HL-60 (cell line): ENCODE measurements at regions not wholly inside any gene's neighbourhood (a gene's known extent, or its start where the extent isn't known, plus 50 kb on each side); places are given as distances from the start of the nearest gene placed in this dataset.

ENCODE experiments used
- DNase-seq, 2 experiments: peaks; one replicate each; pipeline ENCODE4 v3.0.0-alpha.2; 2010 to 2020; ENCODE audit warnings: low read depth in 1 of 2, low spot score in 1 of 2
- H3K27ac ChIP-seq: fragments of 250-450 bp; sonication (Bioruptor Pico); replicated peaks from 2 replicates; pipeline ENCODE4 v1.5.1; 2020; ENCODE audit warnings: mild to moderate bottlenecking, moderate library complexity
- H3K27me3 ChIP-seq: fragments of 250-450 bp; sonication (Bioruptor Pico); 2 replicates; pipeline ENCODE4 v1.5.1; 2021; ENCODE audit warnings: mild to moderate bottlenecking, moderate library complexity; ENCODE audit not compliant: insufficient read depth, poor library complexity, severe bottlenecking
- H3K4me3 ChIP-seq: replicated peaks from 2 replicates; pipeline ENCODE4 v1.5.1; 2011; ENCODE audit warnings: mild to moderate bottlenecking, control low read depth, low read length; ENCODE audit not compliant: insufficient read depth
- GABPA ChIP-seq: IDR thresholded peaks from 2 replicates; pipeline ENCODE4 v1.6.1; 2012; ENCODE audit warnings: low read depth
- POLR2AphosphoS5 ChIP-seq: IDR thresholded peaks from 2 replicates; pipeline ENCODE4 v1.6.1; 2012; ENCODE audit warnings: low read depth
- SPI1 ChIP-seq: IDR thresholded peaks from 2 replicates; pipeline ENCODE4 v1.6.1; 2012; ENCODE audit warnings: low read depth, mild to moderate bottlenecking, borderline replicate concordance
- TF ChIP-seq, protein P1 (sequence below): IDR thresholded peaks from one replicate; pipeline ENCODE4 v1.5.1; 2011; ENCODE audit warnings: low read length, control low read depth, inconsistent platforms; ENCODE audit not compliant: insufficient read depth
- TF ChIP-seq, protein P2 (sequence below): IDR thresholded peaks from 2 replicates; pipeline ENCODE4 v1.6.1; 2012; ENCODE audit warnings: low read depth; ENCODE audit not compliant: insufficient replicate concordance

DNA sequence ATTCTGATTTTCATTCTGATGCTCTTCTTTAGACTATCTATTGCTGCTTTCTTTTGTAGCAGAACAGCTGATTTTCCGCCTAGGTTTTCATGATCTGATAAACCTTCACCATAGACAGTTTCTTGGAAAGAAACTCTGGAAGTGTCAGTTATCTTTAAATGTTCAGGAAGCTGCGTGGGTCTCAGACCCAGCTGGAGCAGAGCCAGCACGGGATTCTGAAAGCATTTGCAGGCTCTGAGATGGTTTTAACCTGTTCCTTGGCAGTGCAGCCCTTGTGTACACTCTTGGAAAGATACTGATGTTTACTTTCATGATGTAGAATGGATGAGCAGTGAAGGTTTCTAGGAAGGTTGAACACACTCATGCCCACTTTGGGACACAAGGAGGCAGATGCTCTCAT, 178.0 kb upstream of the DMRT1 start:
- no peak overlapping the region for H3K4me3 ChIP-seq
- H3K27me3 ChIP-seq: no peaks in the 10 kb centered on the region
- no peak overlapping the region for H3K27ac ChIP-seq
- TF ChIP-seq GABPA (no peak), POLR2AphosphoS5 (no peak), SPI1 (no peak)
- TF ChIP-seq, protein P1, sequence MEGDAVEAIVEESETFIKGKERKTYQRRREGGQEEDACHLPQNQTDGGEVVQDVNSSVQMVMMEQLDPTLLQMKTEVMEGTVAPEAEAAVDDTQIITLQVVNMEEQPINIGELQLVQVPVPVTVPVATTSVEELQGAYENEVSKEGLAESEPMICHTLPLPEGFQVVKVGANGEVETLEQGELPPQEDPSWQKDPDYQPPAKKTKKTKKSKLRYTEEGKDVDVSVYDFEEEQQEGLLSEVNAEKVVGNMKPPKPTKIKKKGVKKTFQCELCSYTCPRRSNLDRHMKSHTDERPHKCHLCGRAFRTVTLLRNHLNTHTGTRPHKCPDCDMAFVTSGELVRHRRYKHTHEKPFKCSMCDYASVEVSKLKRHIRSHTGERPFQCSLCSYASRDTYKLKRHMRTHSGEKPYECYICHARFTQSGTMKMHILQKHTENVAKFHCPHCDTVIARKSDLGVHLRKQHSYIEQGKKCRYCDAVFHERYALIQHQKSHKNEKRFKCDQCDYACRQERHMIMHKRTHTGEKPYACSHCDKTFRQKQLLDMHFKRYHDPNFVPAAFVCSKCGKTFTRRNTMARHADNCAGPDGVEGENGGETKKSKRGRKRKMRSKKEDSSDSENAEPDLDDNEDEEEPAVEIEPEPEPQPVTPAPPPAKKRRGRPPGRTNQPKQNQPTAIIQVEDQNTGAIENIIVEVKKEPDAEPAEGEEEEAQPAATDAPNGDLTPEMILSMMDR: no peak
- DNase-seq: no peak

DNA sequence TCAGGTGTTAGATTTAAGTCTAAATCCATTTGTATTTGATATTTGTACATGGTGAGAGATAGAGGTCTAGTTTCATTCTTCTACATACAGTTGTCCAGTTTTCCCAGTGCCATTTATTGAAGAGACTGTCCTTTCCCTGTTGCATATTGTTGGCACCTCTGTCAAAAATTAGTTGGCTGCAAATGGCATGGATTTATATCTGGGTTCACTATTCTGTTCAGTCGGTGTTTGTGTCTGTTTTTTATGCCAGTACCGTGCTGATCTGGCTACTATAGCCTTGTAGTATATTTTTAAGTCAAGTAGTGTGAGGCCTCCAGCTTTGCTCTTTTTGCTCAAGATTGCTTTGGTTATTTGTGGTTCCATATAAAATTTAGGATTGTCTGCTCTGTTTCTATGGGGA, 176.2 kb upstream of the DMRT1 start:
- DNase-seq: no peak
- H3K4me3 ChIP-seq: no peak overlapping the region
- H3K27ac ChIP-seq: no peak overlapping the region
- no peaks in the 10 kb centered on the region for H3K27me3 ChIP-seq
- no peak for TF ChIP-seq POLR2AphosphoS5
- no peak for TF ChIP-seq GABPA
- TF ChIP-seq, protein P2, sequence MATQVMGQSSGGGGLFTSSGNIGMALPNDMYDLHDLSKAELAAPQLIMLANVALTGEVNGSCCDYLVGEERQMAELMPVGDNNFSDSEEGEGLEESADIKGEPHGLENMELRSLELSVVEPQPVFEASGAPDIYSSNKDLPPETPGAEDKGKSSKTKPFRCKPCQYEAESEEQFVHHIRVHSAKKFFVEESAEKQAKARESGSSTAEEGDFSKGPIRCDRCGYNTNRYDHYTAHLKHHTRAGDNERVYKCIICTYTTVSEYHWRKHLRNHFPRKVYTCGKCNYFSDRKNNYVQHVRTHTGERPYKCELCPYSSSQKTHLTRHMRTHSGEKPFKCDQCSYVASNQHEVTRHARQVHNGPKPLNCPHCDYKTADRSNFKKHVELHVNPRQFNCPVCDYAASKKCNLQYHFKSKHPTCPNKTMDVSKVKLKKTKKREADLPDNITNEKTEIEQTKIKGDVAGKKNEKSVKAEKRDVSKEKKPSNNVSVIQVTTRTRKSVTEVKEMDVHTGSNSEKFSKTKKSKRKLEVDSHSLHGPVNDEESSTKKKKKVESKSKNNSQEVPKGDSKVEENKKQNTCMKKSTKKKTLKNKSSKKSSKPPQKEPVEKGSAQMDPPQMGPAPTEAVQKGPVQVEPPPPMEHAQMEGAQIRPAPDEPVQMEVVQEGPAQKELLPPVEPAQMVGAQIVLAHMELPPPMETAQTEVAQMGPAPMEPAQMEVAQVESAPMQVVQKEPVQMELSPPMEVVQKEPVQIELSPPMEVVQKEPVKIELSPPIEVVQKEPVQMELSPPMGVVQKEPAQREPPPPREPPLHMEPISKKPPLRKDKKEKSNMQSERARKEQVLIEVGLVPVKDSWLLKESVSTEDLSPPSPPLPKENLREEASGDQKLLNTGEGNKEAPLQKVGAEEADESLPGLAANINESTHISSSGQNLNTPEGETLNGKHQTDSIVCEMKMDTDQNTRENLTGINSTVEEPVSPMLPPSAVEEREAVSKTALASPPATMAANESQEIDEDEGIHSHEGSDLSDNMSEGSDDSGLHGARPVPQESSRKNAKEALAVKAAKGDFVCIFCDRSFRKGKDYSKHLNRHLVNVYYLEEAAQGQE: no peak
- TF ChIP-seq, protein P1: no peak
- TF ChIP-seq SPI1: no peak

DNA sequence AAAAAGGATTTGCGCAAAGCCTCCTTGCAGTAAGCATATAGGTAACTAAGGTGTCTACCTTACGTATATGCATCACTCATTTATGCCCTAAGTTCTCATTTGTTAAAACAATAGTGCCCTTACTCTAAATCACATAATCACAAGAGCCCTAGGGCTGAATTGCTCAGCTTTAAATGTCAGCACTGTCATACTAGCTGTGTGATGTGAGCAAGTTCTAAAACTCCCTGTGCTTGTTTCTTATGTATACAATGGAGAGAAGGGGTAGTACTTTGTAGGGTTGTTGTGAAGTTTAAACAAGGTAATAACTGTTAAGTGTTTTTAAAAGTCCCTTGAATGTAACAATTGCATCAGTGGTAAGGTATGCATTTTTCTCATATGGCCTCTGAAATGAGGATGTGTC, 169.5 kb upstream of the DMRT1 start:
- TF ChIP-seq POLR2AphosphoS5 (no peak), GABPA (no peak)
- TF ChIP-seq, protein P2: no peak
- no peak for DNase-seq
- Histone ChIP-seq H3K27me3 (no peaks in the 10 kb centered on the region), H3K27ac (no peak overlapping the region), H3K4me3 (no peak overlapping the region)

DNA sequence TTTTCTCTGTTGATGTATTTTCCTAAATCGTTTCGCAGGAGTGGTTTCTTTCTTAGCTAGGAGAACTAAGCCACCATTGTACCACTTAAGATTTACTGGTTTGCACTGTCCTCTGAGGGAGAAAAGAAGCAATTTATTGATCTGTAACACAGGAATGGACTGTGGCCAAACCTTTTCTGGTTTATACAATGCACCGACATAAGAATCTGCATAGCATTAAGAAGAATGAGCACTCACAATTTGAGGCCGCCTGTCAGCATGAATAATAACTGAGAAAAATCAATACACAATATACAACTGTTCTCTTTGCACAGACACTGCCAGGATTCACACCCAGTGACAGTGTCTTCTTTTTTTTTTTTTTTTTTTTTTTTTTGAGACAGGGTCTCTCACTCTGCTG, 168.6 kb upstream of the DMRT1 start:
- Histone ChIP-seq H3K27ac (no peak overlapping the region), H3K27me3 (no peaks in the 10 kb centered on the region), H3K4me3 (no peak overlapping the region)
- TF ChIP-seq, protein P2: no peak
- TF ChIP-seq SPI1: no peak
- TF ChIP-seq POLR2AphosphoS5: no peak
- no peak for TF ChIP-seq GABPA
- TF ChIP-seq, protein P1: no peak
- DNase-seq: no peak
